Suprapubic skin (tissue), 4 donors: ENCODE measurements at regions not wholly inside any gene's neighbourhood (a gene's known extent, or its start where the extent isn't known, plus 50 kb on each side); places are given as distances from the start of the nearest gene placed in this dataset.

ENCODE experiments used
- DNase-seq, 2 donors: peaks; one replicate each; pipeline ENCODE4 v3.0.0-alpha.2; 2019; ENCODE audit warnings: low spot score in 2 of 2
- H3K27ac ChIP-seq: fragments of 200-600 bp; sonication (generic); one replicate; pipeline ENCODE4 v1.5.1; 2019
- H3K27me3 ChIP-seq: fragments of 200-600 bp; sonication (generic); one replicate; pipeline ENCODE4 v1.5.1; 2019
- H3K36me3 ChIP-seq: fragments of 200-600 bp; sonication (generic); one replicate; pipeline ENCODE4 v1.5.1; 2019
- H3K4me1 ChIP-seq: fragments of 200-600 bp; sonication (generic); one replicate; pipeline ENCODE4 v1.5.1; 2019
- H3K4me3 ChIP-seq: fragments of 200-600 bp; sonication (generic); one replicate; pipeline ENCODE4 v1.5.1; 2019; ENCODE audit warnings: mild to moderate bottlenecking
- H3K9me3 ChIP-seq: fragments of 200-600 bp; sonication (generic); one replicate; pipeline ENCODE4 v1.5.1; 2019
- EP300 ChIP-seq: sonication (generic); formaldehyde crosslinking; IDR thresholded peaks from one replicate; pipeline ENCODE4 v1.6.1; 2017; ENCODE audit warnings: antibody characterized with exemption
- POLR2A ChIP-seq, 2 donors: fragments of 450-650 bp; IDR thresholded peaks; one replicate each; pipeline ENCODE4 v1.6.1; 2017; ENCODE audit warnings: antibody characterized with exemption in 2 of 2, mild to moderate bottlenecking in 2 of 2, moderate library complexity in 2 of 2
- POLR2AphosphoS5 ChIP-seq, 3 donors: sonication (generic); formaldehyde crosslinking; IDR thresholded peaks; one replicate each; pipeline ENCODE4 v1.6.1; 2017; ENCODE audit warnings: antibody characterized with exemption in 3 of 3
- WGBS: methylation state at CpG from one replicate; pipeline ENCODE4 v1.1.5; 2018; 5-methylcytosine and 5-hydroxymethylcytosine counted together
- TF ChIP-seq, protein P1 (sequence below), 2 donors: fragments of 200-600 bp in 1 of 2; fragments of 450-650 bp in 1 of 2; sonication (generic) in 1 of 2; IDR thresholded peaks; one replicate each; pipeline ENCODE4 v1.5.1; 2016 to 2019; ENCODE audit warnings: antibody characterized with exemption in 2 of 2, mild to moderate bottlenecking in 1 of 2, moderate library complexity in 1 of 2

DNA sequence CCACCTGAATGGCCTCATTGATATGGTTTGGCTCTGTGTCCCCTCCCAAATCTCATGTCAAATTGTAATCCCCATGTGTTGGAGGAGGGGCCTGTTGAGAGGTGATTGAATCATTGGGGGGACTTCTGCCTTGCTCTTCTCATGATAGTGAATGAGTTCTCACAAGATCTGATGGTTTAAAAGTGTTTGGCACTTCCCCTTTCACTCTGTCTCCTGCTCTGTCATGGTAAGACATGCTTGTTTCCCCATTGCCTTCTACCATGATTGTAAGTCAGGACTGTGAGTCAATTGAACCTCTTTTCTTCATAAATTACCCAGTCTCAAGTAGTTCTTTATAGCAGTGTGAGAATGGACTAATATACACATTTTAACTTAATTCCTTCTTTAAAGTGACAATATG is 146.8 kb upstream of the KCNJ3 start:
- Histone ChIP-seq H3K4me1 (no peaks in the 10 kb centered on the region), H3K27me3 (no peaks in the 10 kb centered on the region), H3K4me3 (no peak overlapping the region), H3K36me3 (no peaks in the 10 kb centered on the region), H3K27ac (no peak overlapping the region), H3K9me3 (peaks cover 2% of the 10 kb centered on the region)
- TF ChIP-seq POLR2A (IDR thresholded peaks at IDR 0.05): no peak
- no peak for TF ChIP-seq EP300
- TF ChIP-seq, protein P1, sequence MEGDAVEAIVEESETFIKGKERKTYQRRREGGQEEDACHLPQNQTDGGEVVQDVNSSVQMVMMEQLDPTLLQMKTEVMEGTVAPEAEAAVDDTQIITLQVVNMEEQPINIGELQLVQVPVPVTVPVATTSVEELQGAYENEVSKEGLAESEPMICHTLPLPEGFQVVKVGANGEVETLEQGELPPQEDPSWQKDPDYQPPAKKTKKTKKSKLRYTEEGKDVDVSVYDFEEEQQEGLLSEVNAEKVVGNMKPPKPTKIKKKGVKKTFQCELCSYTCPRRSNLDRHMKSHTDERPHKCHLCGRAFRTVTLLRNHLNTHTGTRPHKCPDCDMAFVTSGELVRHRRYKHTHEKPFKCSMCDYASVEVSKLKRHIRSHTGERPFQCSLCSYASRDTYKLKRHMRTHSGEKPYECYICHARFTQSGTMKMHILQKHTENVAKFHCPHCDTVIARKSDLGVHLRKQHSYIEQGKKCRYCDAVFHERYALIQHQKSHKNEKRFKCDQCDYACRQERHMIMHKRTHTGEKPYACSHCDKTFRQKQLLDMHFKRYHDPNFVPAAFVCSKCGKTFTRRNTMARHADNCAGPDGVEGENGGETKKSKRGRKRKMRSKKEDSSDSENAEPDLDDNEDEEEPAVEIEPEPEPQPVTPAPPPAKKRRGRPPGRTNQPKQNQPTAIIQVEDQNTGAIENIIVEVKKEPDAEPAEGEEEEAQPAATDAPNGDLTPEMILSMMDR (IDR thresholded peaks at IDR 0.05): no peak
- TF ChIP-seq POLR2AphosphoS5 (IDR thresholded peaks at IDR 0.05): no peak
- no peak for DNase-seq

DNA sequence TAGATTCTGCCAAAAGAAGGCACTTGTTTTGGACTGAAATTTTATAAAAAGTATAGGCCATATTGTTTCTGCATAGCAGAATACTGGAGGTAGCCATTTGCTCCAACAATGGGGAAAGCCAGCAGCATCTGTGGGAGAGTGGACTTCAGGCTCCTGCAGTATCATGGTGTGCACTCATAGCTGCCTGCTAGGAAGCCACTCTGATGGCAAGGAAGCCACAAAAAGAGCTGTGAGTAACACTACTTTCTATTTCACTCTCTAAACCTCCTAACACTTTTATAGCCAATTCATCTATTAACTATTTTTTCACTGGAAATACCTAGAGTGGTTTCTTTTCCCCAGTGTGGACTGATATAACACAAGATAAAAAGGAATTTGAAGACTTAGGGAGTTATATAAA is 144.4 kb upstream of the KCNJ3 start:
- H3K4me3 ChIP-seq: no peak overlapping the region
- no peaks in the 10 kb centered on the region for H3K9me3 ChIP-seq
- no peaks in the 10 kb centered on the region for H3K36me3 ChIP-seq
- DNase-seq: no peak
- no peak overlapping the region for H3K27ac ChIP-seq
- TF ChIP-seq, protein P1 (IDR thresholded peaks at IDR 0.05): no peak
- TF ChIP-seq POLR2AphosphoS5 (IDR thresholded peaks at IDR 0.05): no peak
- no peak for TF ChIP-seq EP300
- no peak for TF ChIP-seq POLR2A (IDR thresholded peaks at IDR 0.05)
- H3K4me1 ChIP-seq: no peaks in the 10 kb centered on the region
- no peaks in the 10 kb centered on the region for H3K27me3 ChIP-seq

DNA sequence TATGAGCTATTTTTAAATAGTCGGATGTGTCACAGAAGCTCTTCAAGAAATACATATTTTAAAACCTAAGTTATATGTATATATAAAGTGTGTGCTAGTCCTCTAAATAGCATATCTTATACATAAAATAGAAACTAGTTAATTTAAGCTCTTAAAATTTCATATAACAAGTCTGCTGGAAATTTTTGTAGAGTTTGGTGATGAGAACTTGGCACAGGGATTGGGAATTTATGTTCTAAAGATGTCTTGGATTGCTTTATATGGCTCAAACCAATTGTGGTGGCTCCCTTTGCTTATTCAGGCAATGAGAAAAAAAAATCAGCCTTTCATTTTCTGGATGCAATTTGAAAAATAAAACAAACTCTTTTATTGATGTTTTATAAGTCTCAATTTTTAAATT is 142.8 kb upstream of the KCNJ3 start:
- no peaks in the 10 kb centered on the region for H3K4me1 ChIP-seq
- H3K4me3 ChIP-seq: no peak overlapping the region
- 82% methylated on average over 1 of the region's 1 CpG for WGBS
- H3K36me3 ChIP-seq: no peaks in the 10 kb centered on the region
- no peak overlapping the region for H3K27ac ChIP-seq
- no peaks in the 10 kb centered on the region for H3K9me3 ChIP-seq
- TF ChIP-seq POLR2AphosphoS5 (IDR thresholded peaks at IDR 0.05) (no peak), POLR2A (IDR thresholded peaks at IDR 0.05) (no peak), EP300 (no peak)
- TF ChIP-seq, protein P1 (IDR thresholded peaks at IDR 0.05): no peak
- DNase-seq: no peak
- no peaks in the 10 kb centered on the region for H3K27me3 ChIP-seq

DNA sequence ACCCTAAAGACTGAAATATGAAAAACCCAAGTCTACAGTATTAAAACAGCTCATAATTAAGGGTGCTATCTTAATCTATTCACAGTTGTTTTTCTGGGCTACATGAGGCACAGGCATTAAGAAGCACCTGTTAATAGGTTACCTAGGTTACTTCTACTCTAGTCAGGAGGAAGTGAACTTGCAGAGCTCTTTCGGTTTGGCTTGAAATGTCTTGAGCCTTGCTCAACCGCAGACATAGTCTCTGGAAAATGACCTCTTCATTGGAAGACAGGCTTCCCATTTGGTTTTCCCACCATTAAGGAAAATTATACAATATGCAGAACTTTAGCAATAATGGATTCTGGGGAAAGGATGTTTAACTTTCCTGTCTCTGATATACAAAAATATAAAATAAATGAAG is 142.3 kb upstream of the KCNJ3 start:
- Histone ChIP-seq H3K27ac (no peak overlapping the region), H3K4me3 (no peak overlapping the region), H3K27me3 (no peaks in the 10 kb centered on the region), H3K9me3 (no peaks in the 10 kb centered on the region), H3K4me1 (no peaks in the 10 kb centered on the region), H3K36me3 (no peaks in the 10 kb centered on the region)
- TF ChIP-seq, protein P1 (IDR thresholded peaks at IDR 0.05): no peak
- no peak for TF ChIP-seq POLR2AphosphoS5 (IDR thresholded peaks at IDR 0.05)
- TF ChIP-seq EP300: no peak
- TF ChIP-seq POLR2A (IDR thresholded peaks at IDR 0.05): no peak
- WGBS: 79% methylated on average over 2 of the region's 2 CpGs
- no peak for DNase-seq

DNA sequence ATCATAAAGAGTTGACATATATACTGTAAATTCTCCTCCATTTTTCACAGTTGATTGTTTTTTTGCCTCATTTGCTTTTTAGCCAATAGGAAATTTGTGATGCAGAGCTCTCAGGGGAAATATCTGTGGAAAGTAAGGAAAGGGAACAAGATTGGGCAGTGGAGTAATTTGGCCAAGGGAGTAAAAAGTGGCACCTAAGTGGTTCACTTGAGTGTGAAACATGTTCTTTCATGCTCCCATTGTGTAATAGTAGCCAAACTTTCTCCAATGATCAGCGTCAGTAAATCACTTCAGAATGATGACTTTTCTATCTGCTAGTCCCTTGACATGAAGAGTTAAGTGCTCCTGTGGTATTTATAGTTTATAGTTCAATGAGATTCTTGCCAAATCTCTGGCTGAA is 141.9 kb upstream of the KCNJ3 start:
- no peak for DNase-seq
- H3K36me3 ChIP-seq: no peaks in the 10 kb centered on the region
- H3K4me1 ChIP-seq: no peaks in the 10 kb centered on the region
- no peak overlapping the region for H3K27ac ChIP-seq
- no peaks in the 10 kb centered on the region for H3K9me3 ChIP-seq
- no peak overlapping the region for H3K4me3 ChIP-seq
- WGBS: 39% methylated on average over 1 of the region's 1 CpG
- TF ChIP-seq POLR2AphosphoS5 (IDR thresholded peaks at IDR 0.05) (no peak), POLR2A (IDR thresholded peaks at IDR 0.05) (no peak), EP300 (no peak)
- TF ChIP-seq, protein P1 (IDR thresholded peaks at IDR 0.05): no peak
- no peaks in the 10 kb centered on the region for H3K27me3 ChIP-seq
